ENCODE measurements at regions not wholly inside any gene's neighbourhood (a gene's known extent, or its start where the extent isn't known, plus 50 kb on each side); places are given as distances from the start of the nearest gene placed in this dataset.
A peak's percentile ranks its signal among the peaks of the same experiment; 100 is the strongest.

GRCh38 chr10:2335626-2336025, 598.3 kb upstream of the ADARB2 start:
- H3K27me3 Mint-ChIP-seq (ENCODE audit: low read depth) = no peaks in the 10 kb centered on the region
- Histone ChIP-seq H3K4ac (ENCODE audit: low read depth, low read length) (no peak overlapping the region), H3K56ac (ENCODE audit: insufficient read length, low read depth, low read length) (no peak overlapping the region), H3K4me1 (ENCODE audit: insufficient read depth, low read length) (no peaks in the 10 kb centered on the region), H4K20me1 (ENCODE audit: control insufficient read depth, insufficient read depth, insufficient read length) (no peaks in the 10 kb centered on the region), H3K9ac (ENCODE audit: extremely low read depth, insufficient read length, low read length) (no peak overlapping the region), H4K91ac (ENCODE audit: insufficient read length, low read depth, low read length) (no peak overlapping the region), H3K23me2 (ENCODE audit: insufficient read length, low read depth, low read length, poor library complexity, severe bottlenecking) (no peaks in the 10 kb centered on the region), H2BK20ac (ENCODE audit: low read depth, low read length, poor library complexity, severe bottlenecking) (no peak overlapping the region), H2BK15ac (ENCODE audit: low read depth, low read length) (no peak overlapping the region), H2BK12ac (ENCODE audit: insufficient read length, low read depth, low read length) (no peak overlapping the region), H3K4me2 (ENCODE audit: insufficient read depth, insufficient read length, low read length) (no peak overlapping the region), H4K5ac (ENCODE audit: insufficient read length, low read depth, low read length) (no peak overlapping the region), H2BK5ac (ENCODE audit: insufficient read length, low read length) (no peak overlapping the region), H3K27ac (ENCODE audit: insufficient read length, low read depth, low read length) (no peak overlapping the region), H4K8ac (replicated peaks; ENCODE audit: insufficient read length, low read depth, low read length) (peak overlapping the region; percentile 55), H3K18ac (ENCODE audit: insufficient read length, low read depth, low read length) (no peak overlapping the region), H3K79me2 (ENCODE audit: insufficient read depth, low read length) (no peaks in the 10 kb centered on the region), H3K9me3 (ENCODE audit: control insufficient read depth, low read depth, low read length) (no peaks in the 10 kb centered on the region), H2BK120ac (ENCODE audit: low read depth, low read length, poor library complexity, severe bottlenecking) (no peak overlapping the region), H3K14ac (ENCODE audit: insufficient read depth, low read length) (no peak overlapping the region), H3K27me3 (ENCODE audit: insufficient read depth, low read length) (no peaks in the 10 kb centered on the region), H2AFZ (ENCODE audit: low read length) (no peak overlapping the region), H2AK5ac (ENCODE audit: insufficient read length, low read length) (no peak overlapping the region), H3T11ph (ENCODE audit: low read length) (no peak overlapping the region), H3K79me1 (ENCODE audit: insufficient read depth, low read depth, low read length, poor library complexity, severe bottlenecking) (no peaks in the 10 kb centered on the region), H3K23ac (ENCODE audit: insufficient read length, low read depth, low read length) (no peak overlapping the region)
- WGBS (ENCODE audit: extremely low coverage, insufficient read length, low lambda C conversion rate) = no CpG with 5 or more reads among the region's 7 CpGs
- no peak for TF ChIP-seq CTCF (conservative IDR thresholded peaks at IDR 0.05)
- DNase-seq = no peak
- no peak overlapping the region for H3K4me3 Mint-ChIP-seq
- no peaks in the 10 kb centered on the region for H3K4me1 Mint-ChIP-seq
- no peak overlapping the region for H3K27ac Mint-ChIP-seq
- H3K36me3 Mint-ChIP-seq (ENCODE audit: insufficient read depth in 1 of 3, low read depth in 3 of 3) = no peaks in the 10 kb centered on the region; a peak in 1 of 7 replicates
- H3K9me3 Mint-ChIP-seq = peaks cover 0 to 2% of the 10 kb centered on the region in 2 experiments; a peak in 1 of 5 replicates
